ENCODE measurements at regions not wholly inside any gene's neighbourhood (a gene's known extent, or its start where the extent isn't known, plus 50 kb on each side); places are given as distances from the start of the nearest gene placed in this dataset.
A peak's percentile ranks its signal among the peaks of the same experiment; 100 is the strongest.

DNA sequence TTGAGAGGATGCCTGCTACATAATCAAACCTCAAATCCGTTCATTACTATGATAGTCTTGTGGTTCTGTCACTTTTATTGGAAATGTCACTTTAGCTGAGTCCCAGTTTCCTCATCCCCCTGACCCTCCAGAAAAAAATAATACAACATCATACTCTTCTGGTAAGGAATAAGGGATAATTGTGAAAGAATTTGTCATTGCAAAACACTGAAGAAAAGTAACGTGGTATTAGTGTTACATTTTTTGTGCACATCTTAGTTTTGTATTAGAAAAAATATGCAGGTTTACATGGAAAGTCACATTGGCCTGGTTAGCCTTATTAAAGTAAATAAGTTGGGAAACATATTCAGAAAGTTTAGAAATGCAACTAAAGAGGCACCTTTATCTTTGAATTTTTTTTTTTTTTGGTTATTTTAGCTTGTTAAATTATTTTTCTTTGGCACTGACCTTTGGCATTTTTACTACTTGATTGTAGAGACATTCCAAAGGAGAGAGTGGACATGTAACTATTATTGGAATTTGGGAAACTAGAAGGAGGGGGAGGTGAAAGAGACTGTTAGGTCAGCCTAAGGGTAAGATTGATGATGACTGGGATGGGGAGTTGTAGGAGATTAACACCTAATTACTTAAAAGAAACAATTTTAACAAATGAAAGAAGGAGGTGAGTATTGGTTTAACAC, 462.2 kb upstream of the RARB start:
- peak; percentile 64 for DNase-seq (ENCODE audit: low read depth)
- no peaks in the 10 kb centered on the region for H3K36me3 ChIP-seq (ENCODE audit: control insufficient read depth, insufficient read depth, low read length, severe bottlenecking)
- H3K9ac ChIP-seq (ENCODE audit: low read length): no peak overlapping the region

DNA sequence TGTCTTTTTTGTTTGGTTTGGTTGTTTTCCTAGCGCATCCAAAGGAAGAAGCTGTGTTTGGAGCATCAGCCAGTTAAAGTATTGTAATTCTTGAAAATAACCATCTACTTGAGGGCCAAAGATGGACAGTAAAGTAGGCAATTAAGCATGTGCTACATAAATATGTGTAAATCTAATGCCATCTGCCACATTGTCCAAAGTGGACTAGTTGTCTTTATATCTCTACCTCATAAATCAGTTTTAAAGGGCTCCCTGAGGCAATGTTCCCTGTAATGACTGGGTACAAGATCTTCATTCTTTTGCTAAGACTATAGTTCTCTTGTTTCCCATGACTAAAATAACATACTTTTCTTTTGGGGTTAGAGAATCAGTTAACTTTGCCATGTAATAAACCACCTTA, 460.0 kb upstream of the RARB start:
- H3K4me1 ChIP-seq (ENCODE audit: control insufficient read depth, insufficient read depth, low read length): peaks cover 18% of the 10 kb centered on the region
- no peak for DNase-seq (ENCODE audit: low read depth)
- no peak overlapping the region for H3K4me3 ChIP-seq (ENCODE audit: low read length)
- no peak overlapping the region for H3K9ac ChIP-seq (ENCODE audit: low read length)
- no peaks in the 10 kb centered on the region for H3K36me3 ChIP-seq (ENCODE audit: control insufficient read depth, insufficient read depth, low read length, severe bottlenecking)
- peaks cover 1% of the 10 kb centered on the region for H3K9me3 ChIP-seq (ENCODE audit: control insufficient read depth, low read length)
- no peaks in the 10 kb centered on the region for H3K27me3 ChIP-seq (replicated peaks; ENCODE audit: control insufficient read depth, insufficient read depth, low read length)

More for the DNA sequence above, 462.2 kb upstream of the RARB start:
- Histone ChIP-seq H3K4me3 (ENCODE audit: low read length) (no peak overlapping the region), H3K27me3 (replicated peaks; ENCODE audit: control insufficient read depth, insufficient read depth, low read length) (no peaks in the 10 kb centered on the region), H3K4me1 (ENCODE audit: control insufficient read depth, insufficient read depth, low read length) (peaks cover 18% of the 10 kb centered on the region), H3K9me3 (ENCODE audit: control insufficient read depth, low read length) (no peaks in the 10 kb centered on the region)

DNA sequence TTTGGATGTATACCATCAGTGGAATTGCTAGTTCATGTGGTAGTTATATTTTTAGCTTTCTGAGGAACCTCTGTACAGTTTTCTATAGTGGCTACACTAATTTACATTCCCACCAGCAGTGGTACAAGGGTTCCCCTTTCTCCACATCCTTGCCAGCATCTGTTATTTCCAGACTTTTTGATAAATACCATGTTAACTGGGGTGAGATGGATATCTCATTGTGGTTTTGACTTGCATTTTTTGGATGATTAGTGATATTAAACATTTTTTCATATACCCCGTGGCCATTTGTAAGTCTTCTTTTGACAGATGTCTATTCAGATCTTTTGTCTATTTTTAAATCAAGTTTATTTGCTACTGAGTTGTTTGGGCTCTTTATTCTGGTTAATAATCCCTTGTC, 455.6 kb upstream of the RARB start:
- Histone ChIP-seq H3K9me3 (ENCODE audit: control insufficient read depth, low read length) (peaks cover 5% of the 10 kb centered on the region), H3K4me1 (ENCODE audit: control insufficient read depth, insufficient read depth, low read length) (no peaks in the 10 kb centered on the region), H3K9ac (ENCODE audit: low read length) (no peak overlapping the region), H3K4me3 (ENCODE audit: low read length) (no peak overlapping the region), H3K27me3 (replicated peaks; ENCODE audit: control insufficient read depth, insufficient read depth, low read length) (no peaks in the 10 kb centered on the region), H3K36me3 (ENCODE audit: control insufficient read depth, insufficient read depth, low read length, severe bottlenecking) (no peaks in the 10 kb centered on the region)
- no peak for DNase-seq (ENCODE audit: low read depth)

DNA sequence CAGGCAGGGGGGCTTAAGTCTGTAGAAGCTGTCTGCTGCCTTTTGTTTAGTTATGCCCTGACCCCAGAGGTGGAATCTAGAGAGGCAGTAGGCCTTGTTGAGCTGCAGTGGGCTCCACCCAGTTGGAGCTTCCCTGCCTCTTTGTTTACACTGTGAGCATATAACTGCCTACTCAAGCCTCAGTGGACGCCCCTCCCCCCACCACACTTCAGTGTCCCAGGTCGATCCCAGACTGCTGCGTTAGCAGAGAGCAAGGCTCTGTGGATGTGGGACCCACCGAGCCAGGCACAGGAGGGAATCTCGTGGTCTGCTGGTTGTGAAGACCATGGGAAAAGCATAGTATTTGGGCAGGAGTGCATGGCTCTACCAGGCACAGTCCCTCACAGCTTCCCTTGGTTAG, 446.8 kb upstream of the RARB start:
- H3K36me3 ChIP-seq (ENCODE audit: control insufficient read depth, insufficient read depth, low read length, severe bottlenecking): no peaks in the 10 kb centered on the region
- no peaks in the 10 kb centered on the region for H3K4me1 ChIP-seq (ENCODE audit: control insufficient read depth, insufficient read depth, low read length)
- no peaks in the 10 kb centered on the region for H3K27me3 ChIP-seq (replicated peaks; ENCODE audit: control insufficient read depth, insufficient read depth, low read length)
- H3K9ac ChIP-seq (ENCODE audit: low read length): no peak overlapping the region
- H3K4me3 ChIP-seq (ENCODE audit: low read length): no peak overlapping the region
- no peak for DNase-seq (ENCODE audit: low read depth)
- no peaks in the 10 kb centered on the region for H3K9me3 ChIP-seq (ENCODE audit: control insufficient read depth, low read length)

DNA sequence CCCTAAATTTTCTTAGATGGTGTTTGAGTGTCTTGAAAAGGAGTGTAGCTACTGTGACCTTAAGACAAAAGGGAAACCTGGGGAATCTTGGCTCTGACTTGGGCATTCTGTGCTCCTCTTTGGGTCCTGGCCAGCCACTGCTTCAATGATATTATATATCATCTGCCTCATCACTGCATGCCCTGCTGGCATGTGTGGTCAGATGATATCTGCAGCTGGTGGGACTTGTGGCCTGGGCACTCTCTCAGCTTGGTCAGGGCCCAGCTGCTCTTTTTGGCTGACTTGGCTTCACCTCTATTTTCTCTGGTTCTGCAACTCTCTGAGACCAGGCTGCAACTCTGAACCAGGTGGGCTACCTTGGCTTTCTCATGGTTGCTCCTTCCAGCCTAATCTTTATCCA, 446.1 kb upstream of the RARB start:
- Histone ChIP-seq H3K9me3 (ENCODE audit: control insufficient read depth, low read length) (no peaks in the 10 kb centered on the region), H3K36me3 (ENCODE audit: control insufficient read depth, insufficient read depth, low read length, severe bottlenecking) (no peaks in the 10 kb centered on the region), H3K4me3 (ENCODE audit: low read length) (no peak overlapping the region), H3K4me1 (ENCODE audit: control insufficient read depth, insufficient read depth, low read length) (no peaks in the 10 kb centered on the region), H3K9ac (ENCODE audit: low read length) (no peak overlapping the region), H3K27me3 (replicated peaks; ENCODE audit: control insufficient read depth, insufficient read depth, low read length) (no peaks in the 10 kb centered on the region)
- DNase-seq (ENCODE audit: low read depth): no peak

DNA sequence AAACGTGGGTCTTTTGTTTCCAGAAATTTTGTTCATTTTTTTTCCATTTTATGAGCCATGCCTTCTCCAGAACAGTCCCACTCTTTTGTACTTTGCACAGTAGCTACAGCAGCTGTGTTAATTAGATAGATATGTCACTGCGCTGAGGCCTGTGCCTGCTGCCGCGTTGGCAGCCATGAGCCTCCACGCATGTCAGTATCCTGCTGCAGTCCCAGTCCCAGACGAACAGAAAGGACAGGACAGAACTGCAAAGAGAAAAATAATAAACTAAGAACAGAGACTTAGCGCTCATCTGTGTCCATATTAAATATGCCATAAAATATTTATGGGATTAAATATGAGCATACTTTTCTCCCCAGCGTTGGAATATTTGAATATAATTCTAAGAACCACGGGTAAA, 442.4 kb upstream of the RARB start:
- Histone ChIP-seq H3K4me3 (ENCODE audit: low read length) (no peak overlapping the region), H3K27me3 (replicated peaks; ENCODE audit: control insufficient read depth, insufficient read depth, low read length) (no peaks in the 10 kb centered on the region), H3K4me1 (ENCODE audit: control insufficient read depth, insufficient read depth, low read length) (no peaks in the 10 kb centered on the region), H3K9ac (ENCODE audit: low read length) (no peak overlapping the region), H3K9me3 (ENCODE audit: control insufficient read depth, low read length) (no peaks in the 10 kb centered on the region), H3K36me3 (ENCODE audit: control insufficient read depth, insufficient read depth, low read length, severe bottlenecking) (no peaks in the 10 kb centered on the region)
- DNase-seq (ENCODE audit: low read depth): no peak

DNA sequence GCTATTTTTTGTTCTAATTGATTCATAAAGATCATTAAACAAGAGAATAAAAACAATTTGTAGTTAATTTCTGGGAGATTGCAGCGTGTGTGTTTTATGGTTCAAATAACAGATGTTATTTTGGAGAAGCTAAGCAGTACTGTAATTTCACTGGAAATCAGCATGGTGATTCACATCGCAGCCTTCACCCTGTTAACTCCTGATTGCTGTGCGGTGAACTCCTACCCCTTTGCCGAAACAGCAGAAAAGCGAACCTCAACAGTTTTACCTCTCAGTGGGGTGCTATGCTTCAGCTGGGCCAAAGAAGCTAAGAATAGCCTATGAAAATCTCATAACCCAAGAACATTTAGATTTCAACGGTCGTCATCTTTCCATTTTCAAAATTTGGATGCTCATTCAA, 441.5 kb upstream of the RARB start:
- no peak for DNase-seq (ENCODE audit: low read depth)
- Histone ChIP-seq H3K4me1 (ENCODE audit: control insufficient read depth, insufficient read depth, low read length) (no peaks in the 10 kb centered on the region), H3K36me3 (ENCODE audit: control insufficient read depth, insufficient read depth, low read length, severe bottlenecking) (no peaks in the 10 kb centered on the region), H3K4me3 (ENCODE audit: low read length) (no peak overlapping the region), H3K9ac (ENCODE audit: low read length) (no peak overlapping the region), H3K27me3 (replicated peaks; ENCODE audit: control insufficient read depth, insufficient read depth, low read length) (no peaks in the 10 kb centered on the region), H3K9me3 (ENCODE audit: control insufficient read depth, low read length) (no peaks in the 10 kb centered on the region)

DNA sequence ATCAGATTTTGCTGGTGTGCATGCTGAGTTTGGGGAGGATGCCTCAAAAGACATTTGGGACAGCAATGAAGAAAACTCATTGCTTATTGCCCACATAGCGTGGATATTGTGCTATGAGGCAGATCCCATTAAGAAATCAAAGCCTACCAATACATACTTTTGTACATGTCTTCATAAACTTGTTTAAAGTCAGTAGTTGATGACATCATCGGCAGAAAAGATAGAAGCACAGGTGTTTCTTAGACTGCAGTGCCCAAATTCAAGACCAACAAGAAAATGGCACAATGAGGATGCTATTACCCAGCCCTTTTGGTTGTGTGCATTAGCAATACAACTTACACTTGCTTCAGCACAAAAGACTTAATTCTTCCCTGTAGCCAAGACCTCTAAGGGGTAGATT, 428.7 kb upstream of the RARB start:
- H3K9ac ChIP-seq (ENCODE audit: low read length): no peak overlapping the region

DNA sequence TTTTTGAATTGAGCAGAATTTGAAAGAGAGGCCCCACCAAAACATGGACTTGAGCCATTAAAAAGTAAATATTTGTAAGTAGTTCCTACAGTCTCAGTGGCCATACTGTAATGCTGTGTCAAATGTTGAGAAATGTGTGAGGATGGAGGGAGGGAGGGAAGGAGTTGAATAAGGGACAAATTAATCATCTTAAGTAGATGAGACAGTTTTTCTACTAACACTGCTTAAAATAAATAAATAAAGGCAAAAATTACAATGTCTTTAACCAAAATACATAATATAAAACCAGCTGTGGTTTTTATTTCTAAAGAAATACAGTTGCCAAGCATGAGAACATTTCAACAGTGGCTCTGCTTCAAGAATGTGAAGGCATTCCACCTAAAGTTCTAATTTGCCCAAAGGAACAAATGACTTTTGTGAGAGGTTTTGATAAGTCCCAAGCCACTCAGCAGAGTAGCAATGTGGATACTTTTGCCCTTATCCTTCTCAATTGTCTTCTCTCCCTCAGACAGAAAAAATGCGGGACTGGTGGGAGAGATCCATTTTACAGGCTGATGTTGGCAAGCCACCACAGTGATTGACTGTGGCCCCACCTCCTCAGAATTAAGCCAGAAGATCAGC, 427.0 kb upstream of the RARB start:
- Histone ChIP-seq H3K9ac (ENCODE audit: low read length) (no peak overlapping the region), H3K4me1 (ENCODE audit: control insufficient read depth, insufficient read depth, low read length) (peaks cover 12% of the 10 kb centered on the region), H3K36me3 (ENCODE audit: control insufficient read depth, insufficient read depth, low read length, severe bottlenecking) (no peaks in the 10 kb centered on the region), H3K9me3 (ENCODE audit: control insufficient read depth, low read length) (no peaks in the 10 kb centered on the region), H3K27me3 (replicated peaks; ENCODE audit: control insufficient read depth, insufficient read depth, low read length) (no peaks in the 10 kb centered on the region), H3K4me3 (ENCODE audit: low read length) (no peak overlapping the region)
- DNase-seq (ENCODE audit: low read depth): peak; percentile 93

More for the DNA sequence above, 428.7 kb upstream of the RARB start:
- H3K27me3 ChIP-seq (replicated peaks; ENCODE audit: control insufficient read depth, insufficient read depth, low read length): no peaks in the 10 kb centered on the region
- H3K4me3 ChIP-seq (ENCODE audit: low read length): no peak overlapping the region
- peaks cover 12% of the 10 kb centered on the region for H3K4me1 ChIP-seq (ENCODE audit: control insufficient read depth, insufficient read depth, low read length)
- H3K36me3 ChIP-seq (ENCODE audit: control insufficient read depth, insufficient read depth, low read length, severe bottlenecking): no peaks in the 10 kb centered on the region
- no peak for DNase-seq (ENCODE audit: low read depth)
- H3K9me3 ChIP-seq (ENCODE audit: control insufficient read depth, low read length): no peaks in the 10 kb centered on the region

DNA sequence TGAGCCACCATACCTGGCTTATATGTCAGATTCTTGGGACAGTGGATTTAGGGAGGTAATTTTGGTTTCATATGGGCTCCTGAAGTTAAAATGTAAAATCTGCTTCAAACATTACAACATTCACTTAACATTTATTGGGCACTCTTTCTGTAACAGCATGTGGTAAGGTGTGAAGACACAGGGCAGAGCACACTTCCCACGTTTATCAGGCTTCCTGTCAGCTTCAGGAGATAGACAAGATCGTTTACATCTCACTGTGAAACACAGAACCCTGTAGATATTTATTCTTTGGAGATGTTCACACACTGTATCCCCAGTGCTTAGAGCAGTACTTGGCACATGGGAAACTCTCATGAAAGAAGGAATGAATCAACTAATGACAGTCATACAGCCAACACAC, 426.0 kb upstream of the RARB start:
- Histone ChIP-seq H3K4me3 (ENCODE audit: low read length) (no peak overlapping the region), H3K4me1 (ENCODE audit: control insufficient read depth, insufficient read depth, low read length) (peaks cover 12% of the 10 kb centered on the region), H3K36me3 (ENCODE audit: control insufficient read depth, insufficient read depth, low read length, severe bottlenecking) (no peaks in the 10 kb centered on the region), H3K27me3 (replicated peaks; ENCODE audit: control insufficient read depth, insufficient read depth, low read length) (no peaks in the 10 kb centered on the region), H3K9ac (ENCODE audit: low read length) (no peak overlapping the region), H3K9me3 (ENCODE audit: control insufficient read depth, low read length) (no peaks in the 10 kb centered on the region)
- peak; percentile 6 for DNase-seq (ENCODE audit: low read depth)

DNA sequence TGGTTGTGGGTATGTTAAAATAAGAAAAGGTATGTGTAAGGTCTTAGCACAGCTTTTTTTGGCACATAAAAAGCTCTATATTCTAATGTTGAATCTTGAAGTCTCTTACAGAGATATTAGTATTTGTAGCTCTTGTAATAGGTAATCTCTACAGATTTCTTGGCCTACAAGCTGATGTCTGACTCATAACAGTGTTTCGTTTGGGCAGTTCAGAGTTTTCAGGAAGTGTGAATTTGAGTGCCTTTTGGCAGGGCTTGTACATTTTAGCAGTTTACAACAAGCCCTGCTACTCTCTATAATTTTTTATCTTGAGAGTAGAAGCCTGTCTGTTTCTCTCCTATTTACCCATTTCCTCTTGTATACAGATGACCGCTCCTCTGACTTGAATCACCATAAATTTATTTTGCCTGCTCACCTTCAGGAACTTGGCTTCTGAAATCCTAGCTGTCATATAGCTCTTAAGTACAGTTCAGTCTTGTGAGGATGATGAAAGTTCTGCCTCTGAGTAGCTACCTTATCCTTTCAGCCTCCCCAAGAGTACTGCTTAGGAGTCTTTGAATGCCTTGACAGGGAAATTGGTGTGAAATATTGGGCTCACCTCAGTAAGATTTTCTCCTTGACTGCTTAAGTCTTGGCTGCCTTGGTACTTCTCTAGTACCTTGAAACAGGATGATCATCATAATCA, 419.9 kb upstream of the RARB start:
- Histone ChIP-seq H3K9ac (ENCODE audit: low read length) (no peak overlapping the region), H3K27me3 (replicated peaks; ENCODE audit: control insufficient read depth, insufficient read depth, low read length) (no peaks in the 10 kb centered on the region), H3K4me3 (ENCODE audit: low read length) (no peak overlapping the region), H3K36me3 (ENCODE audit: control insufficient read depth, insufficient read depth, low read length, severe bottlenecking) (no peaks in the 10 kb centered on the region), H3K9me3 (ENCODE audit: control insufficient read depth, low read length) (no peaks in the 10 kb centered on the region), H3K4me1 (ENCODE audit: control insufficient read depth, insufficient read depth, low read length) (peaks cover 4% of the 10 kb centered on the region)
- DNase-seq (ENCODE audit: low read depth): peak; percentile 69
